Natural killer cell (primary cell): ENCODE measurements at regions not wholly inside any gene's neighbourhood (a gene's known extent, or its start where the extent isn't known, plus 50 kb on each side); places are given as distances from the start of the nearest gene placed in this dataset.

Experiments
- ATAC-seq, 3 donors: fragments of 150-1000 bp in 2 of 3; fragments of 200-7000 bp in 1 of 3; cut with Tn5 transposase; 1 replicate in 1 of 3; 2 replicates in 2 of 3; pipeline ENCODE4 v1.10.0; 2021; ENCODE audit warnings: mild to moderate bottlenecking in 2 of 3, moderate library complexity in 2 of 3
- DNase-seq, 2 donors: peaks; one replicate each; pipeline versions ENCODE4 v3.0.0 to v3.0.0-alpha.2; 2013 to 2021; ENCODE audit warnings: mixed read lengths in 1 of 2
- H3K27ac ChIP-seq: one replicate; pipeline ENCODE4 v1.5.1; 2013; ENCODE audit warnings: mild to moderate bottlenecking, low read length
- H3K27me3 ChIP-seq: one replicate; pipeline ENCODE4 v1.6.1; 2013; ENCODE audit warnings: low read length; ENCODE audit not compliant: control insufficient read depth, insufficient read depth
- H3K36me3 ChIP-seq: one replicate; pipeline ENCODE4 v1.6.1; 2013; ENCODE audit warnings: low read length; ENCODE audit not compliant: control insufficient read depth, insufficient read depth
- H3K4me1 ChIP-seq: one replicate; pipeline ENCODE4 v1.6.1; 2013; ENCODE audit warnings: low read length; ENCODE audit not compliant: control insufficient read depth, insufficient read depth
- H3K4me3 ChIP-seq: one replicate; pipeline ENCODE4 v1.5.1; 2013; ENCODE audit warnings: low read length
- H3K9me3 ChIP-seq: one replicate; pipeline ENCODE4 v1.6.1; 2013; ENCODE audit warnings: low read length; ENCODE audit not compliant: control insufficient read depth, insufficient read depth
- H3K27ac Mint-ChIP-seq, 2 donors: one replicate each; pipeline ENCODE4 v1.8.0; 2022; ENCODE audit warnings: mild to moderate bottlenecking in 2 of 2, mixed read lengths in 2 of 2, moderate library complexity in 1 of 2
- H3K27me3 Mint-ChIP-seq, 2 donors: one replicate each; pipeline ENCODE4 v1.8.0; 2022; ENCODE audit warnings: low read depth in 2 of 2, mixed read lengths in 2 of 2
- H3K36me3 Mint-ChIP-seq: one replicate; pipeline ENCODE4 v1.8.0; 2022; ENCODE audit warnings: mixed read lengths
- H3K4me1 Mint-ChIP-seq, 2 donors: one replicate each; pipeline ENCODE4 v1.8.0; 2022; ENCODE audit warnings: mixed read lengths in 2 of 2
- H3K4me3 Mint-ChIP-seq: one replicate; pipeline ENCODE4 v1.8.0; 2022; ENCODE audit warnings: mild to moderate bottlenecking, moderate library complexity, mixed read lengths
- H3K9me3 Mint-ChIP-seq, 2 donors: one replicate each; pipeline ENCODE4 v1.8.0; 2022; ENCODE audit warnings: mixed read lengths in 2 of 2
- CTCF ChIP-seq: fragments of 200-600 bp; IDR thresholded peaks from one replicate; pipeline ENCODE4 v1.8.0; 2022; ENCODE audit warnings: antibody characterized with exemption
- WGBS: methylation state at CpG from one replicate; pipeline ENCODE4 v1.1.7; 2013; ENCODE audit warnings: missing lambda C conversion rate; ENCODE audit not compliant: insufficient coverage; 5-methylcytosine and 5-hydroxymethylcytosine counted together
- intact Hi-C: fragments of 100-400 bp; cut with micrococcal nuclease; formaldehyde crosslinking; loops from one replicate; pipeline ENCODE4 v1.14.2; 2022

- WGBS, result 90% methylated on average over 9 of the region's 9 CpGs
Observed at GRCh38 chr6:164294047-164294784, 879.7 kb downstream of the QKI start.

GRCh38 chr6:164291224-164291623 is 876.7 kb downstream of the QKI start:
- Histone ChIP-seq H3K9me3 (peaks cover 2% of the 10 kb centered on the region), H3K4me3 (no peak overlapping the region), H3K27me3 (no peaks in the 10 kb centered on the region), H3K27ac (no peak overlapping the region), H3K4me1 (no peaks in the 10 kb centered on the region), H3K36me3 (no peaks in the 10 kb centered on the region)
- Mint-ChIP-seq H3K9me3 (peaks cover 7 to 11% of the 10 kb centered on the region in 2 donors), H3K27me3 (no peaks in the 10 kb centered on the region), H3K4me3 (no peak overlapping the region), H3K36me3 (no peaks in the 10 kb centered on the region), H3K4me1 (no peaks in the 10 kb centered on the region), H3K27ac (no peak overlapping the region)
- intact Hi-C loops, result no loop called here
- ATAC-seq, result no peak
- no peak for DNase-seq
- no peak for TF ChIP-seq CTCF

More at GRCh38 chr6:164294047-164294784, 879.7 kb downstream of the QKI start:
- no peak overlapping the region for H3K4me3 Mint-ChIP-seq
- Histone ChIP-seq H3K27ac (no peak overlapping the region), H3K9me3 (peaks cover 2% of the 10 kb centered on the region), H3K36me3 (no peaks in the 10 kb centered on the region), H3K4me1 (no peaks in the 10 kb centered on the region), H3K27me3 (no peaks in the 10 kb centered on the region), H3K4me3 (no peak overlapping the region)
- H3K9me3 Mint-ChIP-seq, result peaks cover 4% of the 10 kb centered on the region in 2 donors
- H3K4me1 Mint-ChIP-seq, result no peaks in the 10 kb centered on the region
- no peak for TF ChIP-seq CTCF
- ATAC-seq, result no peak
- no peaks in the 10 kb centered on the region for H3K36me3 Mint-ChIP-seq
- no peak overlapping the region for H3K27ac Mint-ChIP-seq
- DNase-seq, result no peak
- no peaks in the 10 kb centered on the region for H3K27me3 Mint-ChIP-seq
- intact Hi-C loops, result no loop called here

- Histone ChIP-seq H3K27ac (no peak overlapping the region), H3K36me3 (no peaks in the 10 kb centered on the region), H3K4me3 (no peak overlapping the region), H3K9me3 (peaks cover 2% of the 10 kb centered on the region), H3K27me3 (no peaks in the 10 kb centered on the region), H3K4me1 (no peaks in the 10 kb centered on the region)
- no peak for ATAC-seq
- no peak overlapping the region for H3K27ac Mint-ChIP-seq
- peaks cover 7 to 11% of the 10 kb centered on the region in 2 donors for H3K9me3 Mint-ChIP-seq
- no peaks in the 10 kb centered on the region for H3K36me3 Mint-ChIP-seq
- no peak for DNase-seq
- no peaks in the 10 kb centered on the region for H3K27me3 Mint-ChIP-seq
- WGBS, result 85% methylated on average over 3 of the region's 3 CpGs
- intact Hi-C loops, result no loop called here
- no peak overlapping the region for H3K4me3 Mint-ChIP-seq
- no peaks in the 10 kb centered on the region for H3K4me1 Mint-ChIP-seq
- TF ChIP-seq CTCF, result no peak
Observed at GRCh38 chr6:164290101-164290500, 875.6 kb downstream of the QKI start.

GRCh38 chr6:164286011-164286410 is 871.5 kb downstream of the QKI start:
- Mint-ChIP-seq H3K9me3 (peaks cover 10 to 13% of the 10 kb centered on the region in 2 donors), H3K4me3 (no peak overlapping the region), H3K36me3 (no peaks in the 10 kb centered on the region), H3K27me3 (no peaks in the 10 kb centered on the region), H3K4me1 (no peaks in the 10 kb centered on the region), H3K27ac (no peak overlapping the region)
- intact Hi-C loops, result no loop called here
- Histone ChIP-seq H3K4me1 (no peaks in the 10 kb centered on the region), H3K9me3 (no peaks in the 10 kb centered on the region), H3K27ac (no peak overlapping the region), H3K4me3 (no peak overlapping the region), H3K36me3 (no peaks in the 10 kb centered on the region), H3K27me3 (no peaks in the 10 kb centered on the region)
- DNase-seq (no peak), ATAC-seq (no peak)
- TF ChIP-seq CTCF, result no peak
- WGBS, result 81% methylated on average over 2 of the region's 3 CpGs
